Effector memory CD8-positive, alpha-beta T cell (primary cell): ENCODE measurements at regions not wholly inside any gene's neighbourhood (a gene's known extent, or its start where the extent isn't known, plus 50 kb on each side); places are given as distances from the start of the nearest gene placed in this dataset.
"Not testable (repeated sequence)": the region's sequence is repeated elsewhere in the genome, so short reads cannot be mapped to it uniquely, and the experiment has no call there.

Experiments
- ATAC-seq: fragments of 150-1000 bp; cut with Tn5 transposase; replicated peaks from 2 replicates; pipeline ENCODE4 v1.10.0; 2021; ENCODE audit warnings: mild to moderate bottlenecking, moderate library complexity
- DNase-seq, 3 experiments: peaks; one replicate each; pipeline ENCODE4 v3.0.0; 2021
- H3K27ac Mint-ChIP-seq, 2 donors: one replicate each; pipeline ENCODE4 v1.8.0; 2022; ENCODE audit warnings: mild to moderate bottlenecking in 2 of 2, mixed read lengths in 2 of 2, moderate library complexity in 2 of 2
- H3K27me3 Mint-ChIP-seq, 2 donors: one replicate each; pipeline ENCODE4 v1.8.0; 2022; ENCODE audit warnings: mixed read lengths in 2 of 2
- H3K36me3 Mint-ChIP-seq: one replicate; pipeline ENCODE4 v1.8.0; 2022; ENCODE audit warnings: mild to moderate bottlenecking, moderate library complexity, mixed read lengths; ENCODE audit not compliant: insufficient read depth
- H3K4me1 Mint-ChIP-seq, 2 donors: one replicate each; pipeline ENCODE4 v1.8.0; 2022; ENCODE audit warnings: low read depth in 2 of 2, mixed read lengths in 2 of 2
- H3K4me3 Mint-ChIP-seq, 2 donors: one replicate each; pipeline ENCODE4 v1.8.0; 2022; ENCODE audit warnings: mild to moderate bottlenecking in 2 of 2, mixed read lengths in 2 of 2, moderate library complexity in 2 of 2
- H3K9me3 Mint-ChIP-seq, 2 donors: one replicate each; pipeline ENCODE4 v1.8.0; 2022; ENCODE audit warnings: mixed read lengths in 2 of 2

DNA sequence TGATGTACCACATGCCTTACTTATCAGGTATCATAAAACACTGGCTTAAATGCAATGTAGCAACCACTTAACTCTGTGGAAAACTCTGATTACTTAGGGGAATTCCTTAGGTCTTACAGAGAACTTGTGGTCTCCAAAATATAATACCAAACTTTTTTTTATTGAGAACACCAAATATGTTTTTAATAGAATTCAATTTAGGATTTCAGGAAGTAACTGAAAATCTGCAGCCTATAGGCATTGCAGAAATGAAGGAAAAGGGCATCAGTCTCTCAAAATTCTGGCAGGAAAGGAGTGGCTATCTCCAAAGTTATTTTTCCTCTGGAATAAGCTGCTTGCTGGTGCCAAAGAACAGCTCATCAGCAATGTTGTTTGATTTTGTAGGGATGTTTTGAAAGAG is 105.3 kb upstream of the UGP2 start:
- Mint-ChIP-seq H3K27me3 (peaks cover 0 to 14% of the 10 kb centered on the region in 2 donors), H3K4me1 (no peaks in the 10 kb centered on the region), H3K9me3 (no peaks in the 10 kb centered on the region), H3K27ac (no peak overlapping the region), H3K4me3 (no peak overlapping the region), H3K36me3 (no peaks in the 10 kb centered on the region)
- ATAC-seq (no peak), DNase-seq (no peak)

DNA sequence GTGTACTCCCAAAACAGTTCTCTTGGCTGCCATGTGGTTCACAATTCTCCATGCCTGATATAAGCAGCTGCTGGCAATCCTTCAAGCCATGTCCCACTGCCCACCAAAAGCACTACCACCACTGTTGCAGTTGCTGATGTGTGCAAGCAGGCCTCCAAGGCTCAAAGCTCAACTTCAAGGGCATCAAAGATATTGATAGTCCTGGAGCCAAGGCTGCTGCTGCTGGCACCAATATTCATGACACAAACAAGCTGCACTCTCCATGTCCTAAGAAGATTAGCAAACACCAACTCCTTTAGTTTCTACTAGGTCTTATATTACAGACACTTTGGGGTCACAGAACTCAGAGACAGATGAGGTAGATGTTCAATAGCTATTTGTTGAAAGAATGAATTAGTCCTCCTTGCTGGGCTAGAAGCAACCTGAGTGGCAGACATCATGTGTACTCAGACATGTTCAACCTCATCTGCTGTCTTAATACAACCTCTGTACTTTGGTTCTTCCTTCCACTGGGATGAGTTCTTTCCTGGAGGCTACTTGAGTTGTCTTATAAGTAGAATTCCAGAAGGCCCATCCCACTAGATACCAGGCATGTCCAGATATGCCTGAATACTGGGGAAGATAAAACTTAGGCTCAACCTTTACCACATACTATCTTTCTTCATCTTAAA is 104.5 kb upstream of the UGP2 start:
- H3K9me3 Mint-ChIP-seq, result no peaks in the 10 kb centered on the region
- no peaks in the 10 kb centered on the region for H3K4me1 Mint-ChIP-seq
- no peak for ATAC-seq
- H3K36me3 Mint-ChIP-seq, result no peaks in the 10 kb centered on the region
- no peak overlapping the region for H3K27ac Mint-ChIP-seq
- no peak overlapping the region for H3K4me3 Mint-ChIP-seq
- DNase-seq, result no peak
- H3K27me3 Mint-ChIP-seq, result peaks cover 0 to 10% of the 10 kb centered on the region in 2 donors

DNA sequence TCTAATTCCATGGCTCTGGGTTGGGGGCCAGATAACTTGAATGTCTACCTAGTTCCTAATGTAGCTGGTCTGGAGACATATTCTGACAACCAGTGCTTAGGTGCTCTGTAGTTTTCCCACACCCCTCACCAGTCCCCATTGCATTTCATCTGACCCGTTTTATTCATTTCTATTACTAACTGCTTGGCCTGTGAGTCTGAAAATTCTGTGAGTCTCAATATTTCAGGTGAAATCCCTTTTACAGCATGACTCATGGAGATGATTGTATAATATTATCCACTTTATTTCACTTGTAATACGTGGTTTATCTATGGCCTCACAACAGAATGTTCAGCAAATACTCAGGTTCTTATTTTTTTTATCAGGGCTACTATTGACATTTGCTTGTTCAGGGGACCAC is 103.7 kb upstream of the UGP2 start:
- H3K4me3 Mint-ChIP-seq, result no peak overlapping the region
- H3K27me3 Mint-ChIP-seq, result peaks cover 0 to 5% of the 10 kb centered on the region in 2 donors
- H3K36me3 Mint-ChIP-seq, result no peaks in the 10 kb centered on the region
- ATAC-seq (no peak), DNase-seq (no peak)
- no peak overlapping the region for H3K27ac Mint-ChIP-seq
- H3K4me1 Mint-ChIP-seq, result no peaks in the 10 kb centered on the region
- no peaks in the 10 kb centered on the region for H3K9me3 Mint-ChIP-seq

DNA sequence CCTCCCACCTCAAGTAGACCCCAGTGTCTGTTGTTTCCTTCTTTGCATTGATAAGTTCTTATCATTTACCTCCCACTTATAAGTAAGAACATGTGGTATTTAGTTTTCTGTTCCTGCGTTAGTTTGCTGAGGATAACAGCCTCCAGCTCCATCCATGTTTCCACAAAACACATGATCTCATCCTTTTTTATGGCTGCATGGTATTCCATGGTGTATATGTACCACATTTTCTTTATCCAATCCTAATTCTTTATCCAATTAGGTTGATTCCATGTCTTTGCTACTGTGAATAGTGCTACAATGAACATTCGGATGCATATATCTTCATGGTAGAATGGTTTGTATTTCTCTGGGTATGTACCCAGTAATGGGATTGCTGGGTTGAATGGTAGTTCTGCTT is 102.5 kb upstream of the UGP2 start:
- ATAC-seq, H3K27me3 Mint-ChIP-seq, H3K9me3 Mint-ChIP-seq, H3K4me1 Mint-ChIP-seq, H3K27ac Mint-ChIP-seq, DNase-seq, H3K4me3 Mint-ChIP-seq, H3K36me3 Mint-ChIP-seq: not testable (repeated sequence)

DNA sequence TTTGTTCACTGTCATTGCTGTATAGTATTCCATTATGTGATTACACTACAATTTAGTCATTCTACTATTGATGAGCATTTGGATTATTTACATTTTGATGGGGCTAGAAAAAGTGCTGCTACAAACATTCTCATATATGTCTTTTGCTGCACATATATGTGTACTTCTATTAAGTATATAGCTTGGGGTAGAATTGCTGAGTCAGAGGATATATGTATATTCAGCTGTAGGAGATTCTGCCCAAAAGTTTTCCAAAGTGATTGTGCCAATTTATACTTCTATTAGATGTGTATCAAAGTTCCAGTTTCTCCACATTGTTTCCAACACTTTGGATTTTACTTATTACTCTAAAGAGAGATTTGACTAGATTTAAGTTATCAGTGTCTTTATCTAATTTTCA is 101.7 kb upstream of the UGP2 start:
- H3K27me3 Mint-ChIP-seq, result peaks cover 0 to 5% of the 10 kb centered on the region in 2 donors
- no peaks in the 10 kb centered on the region for H3K9me3 Mint-ChIP-seq
- ATAC-seq (no peak), DNase-seq (no peak)
- no peak overlapping the region for H3K4me3 Mint-ChIP-seq
- no peak overlapping the region for H3K27ac Mint-ChIP-seq
- H3K36me3 Mint-ChIP-seq, result no peaks in the 10 kb centered on the region
- H3K4me1 Mint-ChIP-seq, result no peaks in the 10 kb centered on the region

DNA sequence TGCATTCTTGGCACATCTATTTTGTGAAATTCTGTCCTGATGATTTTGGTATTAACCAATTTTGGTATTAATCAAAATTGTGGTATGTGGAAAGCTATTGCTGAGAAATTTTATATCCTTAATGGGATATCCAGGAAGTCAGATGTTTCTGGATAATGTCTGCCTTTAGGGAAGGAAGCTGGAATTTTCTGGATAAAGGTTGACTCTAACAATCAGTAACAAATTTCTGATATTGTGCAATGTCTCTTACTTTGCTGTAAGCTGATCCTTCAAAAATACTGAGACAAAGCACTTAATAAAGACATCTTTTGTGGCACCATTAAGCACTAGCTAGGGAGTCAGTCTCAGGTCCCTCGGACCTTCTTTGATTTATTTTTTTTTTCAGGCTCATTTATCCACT is 100.8 kb upstream of the UGP2 start:
- H3K36me3 Mint-ChIP-seq, result no peaks in the 10 kb centered on the region

DNA sequence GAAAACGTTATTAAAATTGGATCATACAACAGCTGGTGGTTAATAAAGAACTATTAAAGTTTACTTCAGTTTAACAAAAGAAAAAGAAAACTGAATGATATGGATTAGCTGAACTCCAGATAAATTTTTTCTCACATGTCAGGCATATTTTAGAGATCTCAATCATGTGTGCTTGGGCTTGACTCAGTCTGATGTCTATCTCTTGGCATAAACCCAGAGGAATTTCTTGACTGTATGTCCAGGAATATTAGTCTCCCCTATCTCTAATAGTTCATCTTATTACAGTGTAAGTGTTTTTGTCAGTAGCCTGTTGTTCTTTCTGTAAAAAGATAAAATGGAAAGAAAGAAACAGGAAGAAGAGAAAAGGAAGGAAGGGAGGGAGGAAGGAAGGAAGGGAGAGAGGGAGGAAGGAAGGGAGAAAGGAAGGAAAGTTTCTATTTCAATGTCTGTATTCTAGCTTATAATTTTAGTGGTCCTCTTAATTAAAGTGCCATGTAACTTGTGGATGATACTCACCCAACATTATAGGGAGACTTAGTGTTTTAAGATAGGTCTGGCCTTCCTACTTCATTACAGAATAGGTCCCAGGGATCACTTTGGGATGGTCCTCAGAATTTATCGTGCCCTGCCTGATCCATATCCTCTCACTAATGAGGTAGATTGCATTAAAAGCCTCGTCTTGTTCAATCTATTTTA is 99.7 kb upstream of the UGP2 start:
- H3K4me1 Mint-ChIP-seq, result no peaks in the 10 kb centered on the region
- DNase-seq (no peak), ATAC-seq (no peak)
- no peaks in the 10 kb centered on the region for H3K36me3 Mint-ChIP-seq
- H3K27ac Mint-ChIP-seq, result no peak overlapping the region
- H3K9me3 Mint-ChIP-seq, result peaks cover 4 to 6% of the 10 kb centered on the region in 2 donors
- H3K27me3 Mint-ChIP-seq, result peaks cover 7 to 21% of the 10 kb centered on the region in 2 donors
- no peak overlapping the region for H3K4me3 Mint-ChIP-seq

More for the DNA sequence above, 100.8 kb upstream of the UGP2 start:
- Mint-ChIP-seq H3K27ac (no peak overlapping the region), H3K4me1 (no peaks in the 10 kb centered on the region), H3K27me3 (peaks cover 0 to 12% of the 10 kb centered on the region in 2 donors), H3K9me3 (no peaks in the 10 kb centered on the region), H3K4me3 (no peak overlapping the region)
- DNase-seq, result no peak
- no peak for ATAC-seq

DNA sequence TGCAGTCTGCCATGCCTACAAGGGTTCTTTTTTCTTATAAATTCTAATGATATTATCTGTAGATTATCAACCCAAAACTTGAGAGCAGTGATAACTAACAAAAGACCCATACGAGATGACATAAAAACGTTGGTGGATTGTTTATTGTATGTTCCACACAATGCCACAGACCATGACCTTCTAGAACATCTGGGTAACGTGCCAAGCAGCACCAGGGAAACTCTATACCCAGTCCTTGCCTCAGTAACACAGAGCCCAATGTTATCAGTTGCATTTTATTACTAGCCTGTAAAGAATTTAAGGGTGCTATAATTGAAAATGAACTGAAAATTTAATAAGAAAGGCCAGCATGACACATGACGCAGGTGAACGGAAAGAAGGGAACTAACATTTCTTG is 99.1 kb upstream of the UGP2 start:
- Mint-ChIP-seq H3K4me3 (no peak overlapping the region), H3K27me3 (peaks cover 10 to 27% of the 10 kb centered on the region in 2 donors), H3K4me1 (no peaks in the 10 kb centered on the region), H3K9me3 (peaks cover 4 to 7% of the 10 kb centered on the region in 2 donors), H3K36me3 (no peaks in the 10 kb centered on the region), H3K27ac (no peak overlapping the region)
- DNase-seq, result no peak
- no peak for ATAC-seq

DNA sequence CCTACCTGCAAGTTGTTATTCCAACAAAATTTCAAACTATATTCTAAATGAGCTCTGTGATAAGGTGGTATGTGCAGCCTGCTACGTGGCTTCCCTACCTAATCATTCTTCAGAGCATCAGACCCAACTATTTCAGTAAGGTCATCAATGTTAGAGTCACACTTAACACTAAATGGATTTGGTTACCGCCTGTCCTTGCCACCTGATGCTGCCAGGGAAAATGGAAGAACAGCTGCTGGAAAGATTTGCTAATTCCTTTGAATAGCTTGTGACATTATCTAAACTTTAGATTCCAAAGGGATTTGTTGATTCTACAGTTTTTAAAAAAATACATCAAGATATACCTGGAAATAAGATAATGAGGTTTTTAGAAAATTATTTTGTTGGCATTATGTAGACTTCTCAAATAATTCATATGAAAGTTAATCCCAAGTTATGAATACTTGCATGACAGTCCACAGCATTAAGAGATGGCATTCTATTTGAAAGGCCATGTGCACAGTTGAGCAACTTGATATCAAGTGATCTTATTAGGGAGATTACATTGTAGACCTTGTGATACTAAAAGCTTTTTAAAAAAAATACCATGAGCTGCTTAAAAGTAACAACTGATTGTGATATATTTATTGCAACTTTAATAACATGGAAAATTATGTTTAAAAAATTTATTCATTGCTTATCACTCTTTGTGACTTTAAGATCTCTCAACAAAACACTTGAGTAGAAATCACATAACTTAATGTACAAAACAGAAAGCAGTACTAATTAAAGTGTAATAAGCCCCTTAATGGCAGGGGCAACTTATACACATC is 98.3 kb upstream of the UGP2 start:
- no peak for DNase-seq
- Mint-ChIP-seq H3K27ac (no peak overlapping the region), H3K9me3 (peaks cover 4 to 7% of the 10 kb centered on the region in 2 donors), H3K36me3 (no peaks in the 10 kb centered on the region), H3K4me1 (no peaks in the 10 kb centered on the region), H3K27me3 (peaks cover 10 to 27% of the 10 kb centered on the region in 2 donors), H3K4me3 (no peak overlapping the region)
- ATAC-seq, result no peak

DNA sequence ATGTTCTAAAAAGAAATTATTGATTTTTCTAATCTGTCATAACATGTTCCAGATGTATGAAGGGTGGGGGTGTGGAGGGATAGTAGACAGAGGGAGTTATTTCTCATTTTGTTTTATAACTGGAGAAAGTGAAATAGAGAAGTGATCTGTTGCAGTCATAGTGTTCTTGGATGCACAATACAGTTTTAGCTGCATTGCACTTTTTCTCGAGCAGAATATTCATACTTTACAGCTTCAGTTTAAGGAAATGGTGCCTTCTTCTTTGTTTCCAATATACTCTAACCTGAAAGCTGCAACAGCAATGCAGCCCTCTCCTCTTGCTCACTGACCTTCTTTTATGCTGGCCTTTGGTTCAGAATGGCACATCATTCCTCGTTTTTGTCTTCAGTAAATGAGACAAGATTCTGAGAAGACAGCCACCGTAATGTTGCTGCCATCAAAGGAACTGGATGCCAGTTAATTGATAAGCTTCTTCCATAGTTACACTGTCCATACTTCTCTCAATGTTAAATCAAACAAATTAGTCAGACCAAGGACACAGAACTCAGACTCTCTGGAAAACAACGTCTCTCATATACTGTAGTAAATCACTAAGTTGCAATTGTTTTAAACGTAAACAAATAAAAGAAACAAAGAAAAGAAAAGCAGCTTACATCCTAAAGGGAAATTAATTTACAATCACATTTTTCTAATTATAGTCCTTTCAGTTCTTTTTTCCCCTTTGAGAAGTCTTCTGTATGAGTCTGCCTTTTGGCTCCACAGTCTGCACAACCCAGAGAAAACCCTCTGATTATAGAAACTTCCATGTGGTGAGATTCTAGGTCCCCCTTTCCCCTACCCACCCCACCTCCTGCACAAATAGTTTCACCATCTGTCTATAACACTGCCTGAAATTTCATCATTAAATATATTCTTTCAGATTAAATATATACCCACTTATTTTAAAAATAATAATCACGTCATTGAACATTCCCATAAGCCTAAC is 97.4 kb upstream of the UGP2 start:
- Mint-ChIP-seq H3K4me3 (no peak overlapping the region), H3K4me1 (no peaks in the 10 kb centered on the region), H3K27me3 (peaks cover 10 to 32% of the 10 kb centered on the region in 2 donors), H3K36me3 (no peaks in the 10 kb centered on the region), H3K9me3 (peaks cover 4 to 7% of the 10 kb centered on the region in 2 donors), H3K27ac (no peak overlapping the region)
- DNase-seq (no peak), ATAC-seq (no peak)

DNA sequence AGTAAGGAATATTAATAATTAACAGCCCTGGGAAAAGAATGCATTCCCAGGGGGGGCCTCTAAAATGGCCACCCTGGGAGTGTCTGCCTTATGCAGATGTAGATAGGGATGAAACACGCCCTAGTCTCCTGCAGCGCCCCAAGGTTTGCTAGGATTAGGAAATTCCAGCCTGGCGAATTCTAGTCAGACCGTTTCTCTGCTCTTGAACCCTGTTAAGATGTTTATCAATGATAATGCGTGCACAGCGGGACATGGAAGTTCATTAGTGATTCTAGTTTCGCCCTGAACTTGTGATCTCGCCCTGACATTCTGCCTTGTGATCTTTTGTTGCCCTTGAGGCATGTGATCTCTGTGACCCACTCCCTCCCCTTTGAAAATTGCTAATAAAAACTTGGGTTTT is 95.1 kb upstream of the UGP2 start:
- not testable (repeated sequence) for H3K27ac Mint-ChIP-seq, DNase-seq, H3K9me3 Mint-ChIP-seq, H3K4me3 Mint-ChIP-seq, H3K4me1 Mint-ChIP-seq, H3K36me3 Mint-ChIP-seq, ATAC-seq
- H3K27me3 Mint-ChIP-seq, result peaks cover 27 to 35% of the 10 kb centered on the region in 2 donors

DNA sequence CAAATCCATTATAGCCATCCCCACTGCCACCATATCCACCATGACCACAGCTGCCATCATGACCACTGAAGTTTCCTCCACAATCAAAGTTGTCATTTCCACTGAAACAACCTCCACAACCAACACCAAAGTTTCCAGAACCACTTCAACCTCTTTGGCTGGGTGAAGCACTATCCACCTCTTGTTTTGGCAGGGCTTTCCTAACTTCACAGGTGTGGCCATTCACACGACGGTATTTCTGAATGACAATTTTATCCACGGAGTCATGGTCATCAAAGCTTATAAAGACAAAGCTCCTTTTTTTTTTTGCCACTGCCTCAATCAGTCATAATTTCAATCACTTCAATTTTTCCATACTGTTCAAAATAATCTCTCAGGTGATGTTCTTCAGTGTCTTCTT is 89.8 kb upstream of the UGP2 start:
- Mint-ChIP-seq H3K36me3 (no peaks in the 10 kb centered on the region), H3K27ac (no peak overlapping the region), H3K27me3 (peaks cover 40 to 47% of the 10 kb centered on the region in 2 donors), H3K4me1 (no peaks in the 10 kb centered on the region), H3K9me3 (peaks cover under 1 to 2% of the 10 kb centered on the region in 2 donors), H3K4me3 (no peak overlapping the region)
- ATAC-seq, result no peak
- no peak for DNase-seq

DNA sequence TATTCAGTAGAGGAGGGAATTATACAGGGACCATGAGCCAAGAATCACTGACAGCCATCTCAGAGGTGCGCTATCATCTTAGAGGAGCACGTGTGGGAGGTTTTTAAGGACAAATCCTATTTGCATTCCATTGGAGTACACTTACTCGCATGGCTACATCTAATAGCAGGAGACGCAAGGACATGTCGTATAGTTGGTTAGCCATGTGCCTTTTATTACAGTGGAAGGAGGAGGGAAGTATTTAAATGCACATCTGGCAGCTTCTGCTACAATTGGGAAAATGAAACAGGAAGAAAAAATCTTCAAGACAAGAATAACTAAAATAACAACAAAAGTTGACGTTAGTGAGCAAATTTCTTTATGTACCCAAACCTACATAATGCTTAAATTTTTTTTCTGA is 86.5 kb upstream of the UGP2 start:
- ATAC-seq, result no peak
- H3K9me3 Mint-ChIP-seq, result no peaks in the 10 kb centered on the region
- no peak overlapping the region for H3K27ac Mint-ChIP-seq
- H3K36me3 Mint-ChIP-seq, result no peaks in the 10 kb centered on the region
- H3K27me3 Mint-ChIP-seq, result peaks cover 37 to 46% of the 10 kb centered on the region in 2 donors
- no peaks in the 10 kb centered on the region for H3K4me1 Mint-ChIP-seq
- no peak overlapping the region for H3K4me3 Mint-ChIP-seq
- DNase-seq, result no peak
